ENCODE measurements at regions not wholly inside any gene's neighbourhood (a gene's known extent, or its start where the extent isn't known, plus 50 kb on each side); places are given as distances from the start of the nearest gene placed in this dataset.
A peak's percentile ranks its signal among the peaks of the same experiment; 100 is the strongest.
"Not testable (repeated sequence)": the region's sequence is repeated elsewhere in the genome, so short reads cannot be mapped to it uniquely, and the experiment has no call there.

DNA sequence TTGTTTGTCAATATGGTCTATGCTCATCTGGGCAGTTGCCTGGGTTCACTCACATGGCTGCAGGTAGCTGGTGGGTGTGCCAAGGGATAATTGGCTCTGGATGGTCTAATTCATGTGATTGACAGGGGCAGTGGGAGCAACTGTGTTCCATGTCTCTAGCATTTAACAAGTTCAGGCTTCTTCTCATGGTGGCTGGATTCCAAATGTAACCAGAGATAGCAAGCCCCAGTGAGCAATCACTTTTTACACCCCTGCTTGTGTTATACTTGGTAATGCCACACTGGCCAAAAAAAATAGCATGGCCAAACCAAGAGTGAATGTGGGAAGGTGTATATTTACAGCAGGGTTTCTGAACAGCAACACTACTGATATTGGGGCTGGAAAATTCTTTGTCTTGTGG lies 89.6 kb upstream of the TNFSF11 start:
- DNase-seq (ENCODE audit: low read depth) = no peak

DNA sequence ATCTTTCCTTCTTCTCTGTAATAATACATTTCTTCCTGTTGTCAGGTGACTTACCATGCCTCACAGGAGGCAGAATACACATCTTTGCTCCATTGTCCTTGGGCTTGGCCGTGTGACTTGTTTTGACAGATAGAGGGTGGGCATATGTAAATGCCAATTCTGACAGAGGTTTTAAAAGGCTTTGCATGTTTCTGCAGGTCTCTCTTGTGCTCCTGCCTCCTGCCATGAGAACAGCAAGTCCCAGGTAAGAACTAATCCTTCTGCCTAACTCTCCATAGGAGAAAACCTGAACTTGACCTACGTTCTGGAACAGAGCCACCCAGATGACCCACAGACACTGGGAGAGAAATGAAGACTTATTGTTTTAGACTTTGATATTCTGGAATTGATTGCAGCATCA lies 88.7 kb upstream of the TNFSF11 start:
- no peak for DNase-seq (ENCODE audit: low read depth)

DNA sequence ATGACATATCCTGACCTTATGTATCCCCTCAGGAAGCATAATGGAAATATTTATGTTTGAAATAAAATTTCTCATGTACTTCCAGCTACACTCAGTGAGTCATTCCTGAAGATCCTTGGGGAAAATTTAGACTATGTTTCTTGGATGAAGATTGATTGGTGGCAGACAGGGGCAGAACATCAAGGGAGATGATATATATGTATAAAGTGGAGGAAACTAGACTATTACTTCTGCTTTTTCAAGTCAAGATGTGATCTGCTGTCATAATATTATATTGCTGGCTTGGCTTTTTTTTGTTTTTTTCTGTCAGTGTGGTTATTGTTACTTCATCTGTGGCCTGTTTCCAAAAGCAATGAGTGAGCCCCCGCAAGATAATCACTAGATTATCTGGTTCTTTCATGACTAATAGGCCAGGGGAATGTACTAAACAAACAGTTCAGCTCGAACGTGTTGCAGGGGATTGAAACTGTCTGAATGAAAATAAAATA lies 87.2 kb upstream of the TNFSF11 start:
- DNase-seq (ENCODE audit: low read depth) = peak; percentile 77

DNA sequence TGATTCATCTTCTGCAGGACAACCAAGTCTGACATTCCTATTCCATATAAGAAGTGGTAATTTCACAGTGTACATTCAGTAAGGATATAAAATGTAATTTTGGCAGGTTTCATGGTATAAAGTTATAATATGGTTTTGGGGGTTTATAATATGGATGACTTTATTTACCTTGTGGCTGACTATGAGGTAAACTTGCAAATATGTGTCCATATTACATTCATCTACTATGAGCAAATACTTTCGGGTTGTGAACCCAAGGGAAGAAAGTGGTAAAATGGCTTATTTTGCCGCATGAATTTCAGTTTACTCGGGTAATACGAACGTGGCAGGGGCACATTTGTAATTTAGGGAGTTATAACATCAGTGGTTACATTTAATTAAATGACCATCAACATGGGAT lies 86.7 kb upstream of the TNFSF11 start:
- DNase-seq (ENCODE audit: low read depth) = no peak

DNA sequence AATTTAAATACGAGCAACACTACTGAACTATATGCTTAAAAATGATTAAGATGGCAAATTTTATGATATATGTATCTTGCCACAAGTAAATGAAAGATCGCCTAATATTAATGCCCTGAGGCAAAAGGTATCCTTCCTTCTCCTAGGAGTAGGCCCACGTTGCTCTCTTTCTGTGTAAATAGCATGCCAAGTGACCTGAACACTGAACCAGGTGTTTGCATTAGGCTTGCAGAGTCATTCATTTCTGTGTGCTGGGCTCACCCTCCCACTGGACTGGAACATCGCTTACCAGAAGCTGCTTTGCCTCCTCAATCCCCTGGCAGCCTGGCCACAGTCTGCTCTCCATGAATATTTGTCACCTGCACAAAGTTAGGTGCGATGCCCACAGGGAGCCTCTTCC lies 83.3 kb upstream of the TNFSF11 start:
- no peak for DNase-seq (ENCODE audit: low read depth)

DNA sequence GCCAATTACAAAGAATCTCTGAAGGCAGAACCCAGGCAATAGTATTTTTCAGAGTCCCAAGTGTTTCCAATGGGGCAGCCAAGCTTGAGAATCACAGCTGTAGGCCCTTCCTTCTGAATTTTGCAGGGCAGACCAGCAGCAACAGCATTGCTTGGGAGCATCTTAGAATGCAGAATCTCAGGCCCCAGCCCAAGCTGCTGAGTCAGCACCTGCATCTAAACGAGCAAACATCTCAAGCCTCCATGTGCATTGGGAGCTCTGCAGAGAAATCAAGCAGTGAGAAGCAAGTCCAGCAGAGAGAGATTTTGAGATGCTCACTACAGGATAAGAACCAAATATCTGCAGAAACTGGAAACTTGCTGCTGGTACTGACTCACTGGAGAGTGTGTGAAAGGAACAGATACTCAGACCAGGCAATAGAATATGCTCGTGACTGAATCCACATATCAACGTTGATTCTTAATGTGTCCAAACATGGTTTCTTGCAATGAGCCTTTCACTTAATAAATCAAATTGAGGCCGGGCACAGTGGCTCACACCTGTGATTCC lies 81.5 kb upstream of the TNFSF11 start:
- no peak for DNase-seq (ENCODE audit: low read depth)

DNA sequence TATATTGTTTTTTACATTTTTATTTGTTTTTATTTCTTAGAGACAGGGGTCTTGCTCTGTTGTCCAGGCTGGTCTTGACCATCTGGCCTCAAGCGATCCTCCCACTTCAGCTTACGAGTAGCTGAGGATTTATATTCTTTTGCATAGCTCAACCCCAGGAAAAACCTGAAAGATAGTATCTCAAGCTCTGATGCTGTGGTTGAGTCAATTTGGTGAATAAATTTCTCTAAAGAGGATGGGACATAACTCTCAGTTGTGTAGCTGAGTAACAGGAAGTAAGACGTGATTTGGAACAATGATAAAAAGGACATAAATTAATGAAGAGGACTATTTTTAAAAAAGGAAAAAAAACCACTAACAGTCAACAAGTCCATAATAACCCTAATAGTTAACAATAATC lies 79.8 kb upstream of the TNFSF11 start:
- no peak for DNase-seq (ENCODE audit: low read depth)

DNA sequence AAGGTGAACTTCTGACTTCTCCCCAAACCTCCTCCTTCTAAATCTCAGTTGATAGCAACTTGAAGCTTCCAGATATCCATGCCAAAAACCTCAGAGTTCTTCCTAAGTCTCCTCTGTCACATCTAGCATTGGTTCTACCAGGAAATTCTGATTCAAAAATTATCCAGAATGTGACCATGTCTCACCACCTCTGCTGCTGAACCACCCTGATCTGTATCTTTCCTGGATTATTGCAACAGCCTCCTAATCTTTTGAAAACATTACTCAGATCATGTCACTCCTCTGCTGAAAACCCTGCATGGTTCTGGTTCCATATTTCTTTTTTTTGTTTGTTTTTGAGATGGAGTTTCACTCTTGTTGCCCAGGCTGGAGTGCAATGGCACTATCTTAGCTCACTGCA lies 78.7 kb upstream of the TNFSF11 start:
- DNase-seq (ENCODE audit: low read depth) = peak; percentile 19

DNA sequence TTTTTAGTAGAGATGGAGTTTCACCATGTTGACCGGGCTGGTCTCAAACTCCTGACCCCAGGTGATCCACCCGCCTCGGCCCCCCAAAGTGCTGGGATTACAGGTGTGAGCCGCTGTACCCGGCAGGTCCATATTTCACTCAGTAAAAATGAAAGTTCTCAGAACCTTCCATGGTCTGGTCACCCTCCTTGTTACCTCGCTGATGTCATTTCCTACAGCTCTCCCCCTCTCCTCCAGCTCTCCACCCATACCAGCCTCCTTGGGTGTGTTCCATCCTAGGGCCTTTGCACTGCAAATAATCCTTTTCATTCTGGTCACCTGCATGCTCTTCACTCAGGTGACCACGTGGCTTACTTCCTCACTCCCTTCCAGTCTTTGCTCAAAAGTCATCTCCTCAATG lies 78.2 kb upstream of the TNFSF11 start:
- DNase-seq (ENCODE audit: low read depth) = no peak

DNA sequence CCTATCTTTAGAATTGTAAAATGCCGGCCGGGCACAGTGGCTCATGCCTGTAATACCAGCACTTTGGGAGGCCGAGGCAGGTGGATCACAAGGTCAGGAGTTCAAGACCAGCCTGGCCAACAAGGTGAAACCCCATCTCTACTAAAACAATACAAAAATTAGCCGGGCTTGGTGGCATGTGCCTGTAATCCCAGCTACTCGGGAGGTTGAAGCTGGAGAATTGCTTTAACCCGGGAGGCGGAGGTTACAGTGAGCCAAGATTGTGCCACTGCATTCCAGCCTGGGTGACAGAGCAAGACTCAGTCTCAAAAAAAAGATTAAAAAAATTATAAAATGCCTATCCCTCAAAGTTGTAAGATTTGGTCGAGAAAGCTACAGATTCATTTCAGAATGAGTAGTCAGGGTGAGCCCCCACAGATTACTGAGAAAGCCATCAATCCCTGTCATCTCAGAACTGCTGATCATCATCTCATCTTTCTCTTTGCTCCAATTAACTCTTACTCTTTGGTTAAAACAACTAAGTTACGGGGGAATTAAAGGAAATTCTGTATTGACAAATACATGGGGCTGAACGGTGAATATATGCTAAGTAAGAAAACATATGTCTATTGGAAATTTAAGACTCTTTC lies 76.9 kb upstream of the TNFSF11 start:
- DNase-seq (ENCODE audit: low read depth) = not testable (repeated sequence)

DNA sequence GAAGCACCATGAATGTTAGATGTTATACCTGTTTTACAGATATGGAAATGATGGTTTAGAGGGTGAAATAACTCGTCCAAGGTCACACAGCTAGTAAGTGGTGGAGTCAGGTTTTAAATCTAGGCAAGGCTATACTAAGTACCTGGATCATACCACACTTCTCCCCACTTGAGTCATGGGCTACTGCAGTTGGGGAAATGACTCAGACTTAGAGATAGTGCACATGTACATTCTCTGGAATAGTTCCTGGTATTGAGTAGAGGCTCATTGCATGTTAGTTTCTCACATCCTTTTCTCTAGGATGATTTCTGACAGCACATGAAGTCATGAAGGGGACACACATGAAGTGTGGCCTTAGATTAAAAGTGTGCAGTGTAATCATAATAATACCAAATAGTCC lies 76.2 kb upstream of the TNFSF11 start:
- no peak for DNase-seq (ENCODE audit: low read depth)

DNA sequence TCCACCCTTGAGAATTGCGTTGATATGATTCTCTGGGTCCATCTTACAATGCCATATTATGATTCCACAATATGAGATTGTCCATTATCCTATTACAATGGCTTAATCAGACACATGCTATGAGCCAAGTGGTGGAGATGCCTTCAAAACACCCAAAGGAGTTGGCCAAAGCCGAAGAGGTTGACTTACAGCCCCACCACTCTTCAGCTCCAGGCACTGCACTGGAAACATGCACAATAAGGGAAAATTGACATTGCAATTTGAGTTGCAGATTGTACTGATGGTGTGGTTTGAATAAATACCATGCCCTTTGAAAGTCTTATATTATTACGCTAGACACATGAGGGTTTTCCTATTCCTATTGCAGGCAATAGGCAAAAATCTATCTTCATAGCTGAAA lies 75.4 kb upstream of the TNFSF11 start:
- DNase-seq (ENCODE audit: low read depth) = no peak
